Stimulated activated naive CD4-positive, alpha-beta T cell treated with Interleukin-2 at 50 U/mL for 16 hours (primary cell): ENCODE measurements at regions not wholly inside any gene's neighbourhood (a gene's known extent, or its start where the extent isn't known, plus 50 kb on each side); places are given as distances from the start of the nearest gene placed in this dataset.
"Not testable (repeated sequence)": the region's sequence is repeated elsewhere in the genome, so short reads cannot be mapped to it uniquely, and the experiment has no call there.

ENCODE experiments used
- DNase-seq: peaks from one replicate; lab custom pipeline; 2025; lab: John Stamatoyannopoulos, UW

GRCh38 chr1:198934426-198934825 is 295.6 kb downstream of the PTPRC start:
- DNase-seq = no peak

DNA sequence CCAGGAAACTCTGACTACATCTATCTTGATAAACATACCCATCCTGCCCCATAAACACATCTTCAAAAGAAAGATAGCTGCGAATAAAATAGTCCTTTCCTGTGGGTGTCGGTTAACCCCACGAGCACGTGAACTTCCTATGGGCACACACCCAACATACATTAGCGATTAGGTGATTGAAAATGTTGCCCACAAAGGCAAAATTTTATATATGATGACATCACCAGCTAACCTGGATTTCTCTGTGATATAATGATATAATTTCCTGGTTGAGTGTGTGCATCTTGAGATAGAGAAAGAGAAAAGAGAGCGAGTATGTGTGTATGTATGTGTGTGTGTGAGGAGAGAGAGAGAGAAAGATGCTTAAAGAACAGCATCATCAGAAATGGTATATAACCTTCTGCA is 296.1 kb downstream of the PTPRC start:
- peak; percentile 29 for DNase-seq

DNA sequence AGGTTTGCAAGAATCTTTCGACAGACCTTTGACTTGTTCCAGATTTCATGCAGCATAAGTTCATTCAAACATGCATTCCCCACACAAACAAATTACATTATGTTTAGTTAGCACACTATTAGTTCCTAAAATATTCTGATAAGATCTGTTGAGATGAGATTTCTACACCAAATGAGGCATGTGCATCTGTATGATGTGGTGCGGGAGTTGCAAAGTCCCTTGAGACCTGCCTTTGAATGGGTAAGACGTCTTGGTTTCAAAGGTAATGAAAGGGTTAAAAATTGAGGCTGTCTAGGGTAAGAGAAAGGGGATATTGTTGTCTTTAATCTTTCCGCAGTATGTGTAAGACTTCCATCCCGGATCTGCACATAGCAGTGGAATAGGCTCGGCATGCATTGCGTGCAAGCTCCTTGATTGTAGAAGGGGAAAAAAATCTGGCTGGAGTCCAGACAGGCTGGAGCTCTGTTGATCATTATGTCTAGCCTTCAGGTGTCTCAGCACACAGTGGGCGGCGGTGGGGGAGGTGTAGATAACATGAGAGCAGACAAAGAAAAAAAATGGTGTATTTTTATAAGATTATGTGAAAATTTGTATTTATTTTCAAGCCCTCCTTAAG is 296.6 kb downstream of the PTPRC start:
- peak; percentile 39 for DNase-seq

DNA sequence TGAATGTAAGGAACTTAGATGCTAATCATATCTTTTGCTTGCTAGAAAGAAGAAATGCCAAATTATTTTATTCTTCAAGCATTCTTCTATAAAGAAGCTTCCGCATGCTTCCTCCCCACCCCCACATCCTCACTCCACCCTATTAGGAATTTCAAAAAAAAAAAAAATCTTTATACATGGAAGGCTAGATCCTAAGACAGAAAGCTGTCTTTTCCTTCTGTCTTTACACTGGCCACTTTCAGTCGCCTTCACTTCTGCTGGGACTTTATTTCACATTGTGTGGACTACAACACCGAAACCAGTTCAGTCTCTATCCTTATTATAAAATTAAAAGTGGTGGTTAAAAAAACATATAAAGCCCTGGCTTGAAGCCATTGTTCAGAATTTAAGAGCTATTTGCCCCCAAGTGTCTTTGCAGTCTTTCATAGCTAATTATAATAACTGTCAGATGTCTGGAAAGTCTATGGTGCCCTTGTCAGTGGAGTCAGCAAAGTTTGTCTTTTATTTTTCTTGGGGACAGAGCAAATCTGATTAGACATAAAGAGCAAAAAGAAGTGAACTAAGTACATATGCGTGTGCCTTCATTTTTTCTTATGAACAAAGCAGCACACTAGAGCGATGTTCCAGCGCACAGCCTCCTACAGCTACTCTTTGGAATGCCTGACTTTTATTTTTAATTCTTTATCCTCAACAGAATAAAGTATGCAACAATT is 297.7 kb downstream of the PTPRC start:
- no peak for DNase-seq

DNA sequence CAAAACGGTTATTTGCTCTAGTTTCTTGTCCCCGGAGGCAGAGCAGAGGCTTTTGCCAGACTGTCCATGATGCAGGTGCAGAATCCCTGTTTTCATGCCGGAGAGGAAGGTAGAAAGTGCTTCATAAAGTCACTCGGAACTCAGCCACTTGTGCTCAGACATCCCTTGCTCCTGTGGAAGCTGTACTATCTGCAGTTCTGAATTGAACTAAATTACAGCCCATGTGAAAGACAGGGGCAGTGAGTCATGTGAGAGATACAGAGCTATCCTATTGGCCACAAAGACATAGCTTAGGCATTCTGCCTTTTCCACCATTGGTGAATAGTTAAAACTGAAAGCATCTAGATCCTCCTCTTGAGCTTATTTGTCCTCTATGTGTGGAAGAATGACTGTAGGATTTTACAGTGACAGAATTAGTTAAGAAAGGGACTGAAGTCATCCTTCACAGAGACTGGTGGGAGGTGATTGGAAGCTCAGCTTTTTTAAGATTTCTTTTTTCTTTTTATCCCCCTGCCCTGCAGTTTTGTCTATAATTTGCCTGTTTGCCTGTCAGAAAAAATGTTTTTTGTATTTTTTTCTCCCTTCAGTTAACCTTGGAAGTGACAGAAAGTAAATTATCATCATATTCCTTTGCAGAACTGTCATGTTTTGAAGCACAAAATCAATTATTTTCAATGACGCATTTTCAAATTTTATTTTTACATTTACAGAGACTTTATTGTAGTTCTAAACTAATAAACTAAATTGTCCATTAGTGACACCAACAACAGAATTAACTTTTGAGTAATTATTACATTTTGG is 298.6 kb downstream of the PTPRC start:
- DNase-seq = no peak

- DNase-seq = no peak
Measured at GRCh38 chr1:198939286-198939685, 300.4 kb downstream of the PTPRC start.

DNA sequence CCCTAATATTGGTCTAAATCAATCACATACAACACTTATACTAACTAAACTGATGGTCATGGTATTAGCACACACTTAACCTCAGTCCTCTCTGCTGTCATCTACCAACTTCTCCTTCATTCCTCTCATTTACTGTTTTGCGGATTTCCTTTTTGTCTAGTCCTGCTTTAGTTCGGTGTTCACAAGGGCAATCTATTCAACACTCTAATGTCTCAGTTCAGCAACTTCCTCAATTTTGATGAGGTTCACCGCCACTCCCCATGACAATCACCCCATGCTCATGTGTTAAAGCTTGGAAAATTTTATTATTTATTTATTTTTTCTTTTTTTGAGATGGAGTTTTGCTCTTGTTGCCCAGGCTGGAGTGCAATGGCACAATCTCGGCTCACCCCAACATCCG is 301.1 kb downstream of the PTPRC start:
- DNase-seq = no peak

GRCh38 chr1:198942466-198942865 is 303.6 kb downstream of the PTPRC start:
- DNase-seq = no peak

DNA sequence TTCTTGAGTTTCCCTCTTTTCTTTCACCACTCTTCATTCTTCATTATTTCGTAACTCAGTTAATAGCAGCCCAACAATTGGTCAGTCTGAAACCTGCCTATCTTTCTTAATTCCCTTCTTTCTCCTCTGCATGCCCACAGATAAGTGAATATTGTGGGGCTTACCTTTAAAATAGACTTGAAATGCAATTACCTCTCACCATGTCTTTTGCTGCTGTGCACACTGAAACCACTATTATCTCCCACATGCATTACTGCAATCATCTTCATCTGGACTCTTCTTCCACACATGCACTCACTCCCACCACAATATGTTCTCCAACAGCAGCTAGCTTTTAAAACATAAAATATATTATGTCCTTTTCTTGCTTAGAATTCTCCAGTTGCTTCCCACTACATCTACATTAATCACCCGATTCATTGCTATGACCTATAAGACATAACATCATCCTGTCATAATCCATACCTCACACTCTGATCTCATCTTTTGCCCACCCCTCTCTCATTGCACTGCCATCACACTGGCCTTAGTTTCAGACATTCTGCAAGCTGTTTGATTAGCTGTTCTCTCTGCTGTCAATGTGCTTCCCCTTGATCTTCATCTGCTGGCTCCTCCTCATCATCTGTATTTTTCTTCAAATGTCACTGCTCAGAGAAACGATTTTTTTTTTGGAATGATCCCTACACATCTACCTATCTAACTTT is 304.8 kb downstream of the PTPRC start:
- no peak for DNase-seq

- DNase-seq = no peak
Measured at GRCh38 chr1:198947456-198947855, 308.6 kb downstream of the PTPRC start.

GRCh38 chr1:198948895-198949659 is 310.2 kb downstream of the PTPRC start:
- DNase-seq = no peak

- DNase-seq = no peak
Measured at GRCh38 chr1:198950036-198950435, 311.2 kb downstream of the PTPRC start.

DNA sequence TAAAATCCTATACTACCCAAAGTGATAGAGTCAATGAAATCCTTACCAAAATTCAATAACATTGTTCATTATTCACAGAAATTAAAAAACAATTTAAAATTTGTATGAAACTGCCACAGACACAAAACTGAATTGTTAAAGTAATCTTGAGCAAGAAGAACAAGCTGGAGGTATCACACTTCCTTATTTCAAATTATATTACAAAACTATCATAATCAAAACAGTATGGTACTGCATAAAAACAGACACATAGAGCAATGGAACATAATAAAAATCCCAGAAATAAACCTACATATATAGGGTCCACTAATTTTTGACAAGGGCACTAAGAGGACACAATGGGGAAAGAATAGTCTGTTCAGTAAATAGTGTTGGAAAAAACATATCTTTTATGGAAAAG is 316.2 kb downstream of the PTPRC start:
- no peak for DNase-seq

DNA sequence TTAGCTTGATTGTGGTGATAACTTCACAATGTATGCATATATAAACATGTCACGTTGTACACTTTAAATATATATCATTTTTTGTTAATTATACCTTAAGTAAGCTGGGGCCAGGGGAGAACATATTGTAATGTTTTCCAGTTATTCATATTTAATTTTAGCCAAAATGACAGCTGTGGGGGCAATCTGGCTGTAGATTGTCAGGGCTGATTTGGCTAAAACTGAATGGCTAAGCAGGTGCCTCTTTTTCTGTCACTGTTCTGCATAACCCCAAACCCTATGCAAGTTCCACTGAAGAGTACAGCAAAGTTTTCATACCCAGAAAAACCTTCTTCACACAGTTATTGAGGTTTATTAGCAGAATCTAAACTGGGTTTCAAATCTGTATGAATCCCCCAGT is 318.2 kb downstream of the PTPRC start:
- no peak for DNase-seq

DNA sequence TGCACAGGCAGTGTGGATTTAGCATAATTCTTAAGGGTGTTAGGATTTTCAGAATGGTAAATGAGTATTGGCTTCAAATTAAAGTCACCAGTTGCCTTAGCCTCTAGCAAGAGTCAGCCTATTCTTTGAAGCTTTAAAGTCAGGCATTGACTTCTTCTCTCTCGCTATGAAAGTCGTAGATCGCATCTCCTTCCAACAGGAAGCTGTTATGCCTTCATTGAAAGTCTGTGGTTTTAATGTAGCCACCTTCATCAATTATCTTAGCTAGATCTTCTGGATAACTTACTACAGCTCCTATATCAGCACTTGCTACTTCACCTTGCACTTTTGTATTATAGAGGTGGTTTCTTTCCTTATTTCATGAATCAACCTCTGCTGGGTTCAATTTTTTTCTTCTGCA is 320.2 kb downstream of the PTPRC start:
- no peak for DNase-seq

GRCh38 chr1:198959676-198960075 is 320.8 kb downstream of the PTPRC start:
- no peak for DNase-seq

DNA sequence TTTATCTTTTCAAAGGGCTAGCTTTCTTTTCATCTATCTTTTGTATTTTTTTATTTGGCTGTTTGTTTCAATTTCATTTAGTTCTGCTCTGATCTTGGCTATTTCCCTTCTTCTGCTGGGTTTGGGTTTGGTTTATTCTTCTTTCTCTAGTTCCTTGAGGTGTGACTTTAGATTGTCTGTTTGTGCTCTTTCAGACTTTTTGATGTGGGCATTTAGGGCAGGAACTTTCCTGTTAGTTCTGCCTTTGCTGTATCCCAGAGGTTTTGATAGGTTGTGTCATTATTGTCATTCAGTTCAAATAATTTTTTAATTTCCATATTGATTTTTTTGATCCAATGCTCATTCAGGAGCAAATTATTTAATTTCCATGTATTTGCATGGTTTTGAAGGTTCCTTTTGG is 325.0 kb downstream of the PTPRC start:
- DNase-seq = not testable (repeated sequence)

DNA sequence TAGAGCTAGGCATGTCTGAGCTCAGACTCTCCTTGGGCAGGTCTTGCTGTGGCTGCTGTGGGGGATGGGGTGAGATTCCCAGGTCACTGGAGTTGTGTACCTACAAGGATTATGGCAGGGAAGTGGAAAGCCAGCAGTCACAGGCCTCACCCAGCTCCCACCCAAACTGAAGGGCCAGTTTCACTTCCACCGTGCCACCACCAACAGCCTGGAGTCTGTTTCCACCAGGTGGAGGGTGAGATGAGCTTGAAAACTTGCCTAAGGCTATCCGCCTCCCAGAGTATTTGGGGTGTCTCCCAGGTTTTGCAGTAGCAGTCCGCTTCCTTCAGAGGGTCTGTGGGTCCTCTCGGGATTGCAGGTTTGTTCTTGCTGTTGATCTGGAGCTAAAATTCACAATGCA is 327.7 kb downstream of the PTPRC start:
- DNase-seq = no peak

DNA sequence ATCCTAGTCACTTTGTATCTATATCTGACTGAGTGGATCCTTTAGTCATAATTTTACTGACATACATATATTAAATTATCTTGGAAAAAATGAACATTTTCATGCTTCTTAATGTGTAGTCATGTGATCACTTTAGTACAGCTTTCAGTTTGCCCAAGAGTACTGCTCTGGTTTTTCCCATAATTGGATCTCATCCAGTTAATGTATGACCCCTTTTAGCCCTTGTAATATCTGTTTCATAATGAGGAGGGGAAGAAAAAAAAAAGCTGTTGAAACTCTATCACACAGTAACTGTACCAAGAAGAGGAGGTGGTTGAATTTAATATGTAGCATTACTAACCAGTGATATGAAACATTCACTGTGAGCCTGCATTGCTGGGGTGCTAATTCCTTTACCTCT is 328.7 kb downstream of the PTPRC start:
- no peak for DNase-seq

- no peak for DNase-seq
Measured at GRCh38 chr1:198968866-198969265, 330.0 kb downstream of the PTPRC start.

GRCh38 chr1:198969981-198970380 is 331.1 kb downstream of the PTPRC start:
- no peak for DNase-seq

- no peak for DNase-seq
Measured at GRCh38 chr1:198970916-198971315, 332.1 kb downstream of the PTPRC start.
